Suprapubic skin (tissue), 4 donors: ENCODE measurements at regions not wholly inside any gene's neighbourhood (a gene's known extent, or its start where the extent isn't known, plus 50 kb on each side); places are given as distances from the start of the nearest gene placed in this dataset.

Experiments
- DNase-seq, 2 donors: peaks; one replicate each; pipeline ENCODE4 v3.0.0-alpha.2; 2019; ENCODE audit warnings: low spot score in 2 of 2
- H3K27ac ChIP-seq: fragments of 200-600 bp; sonication (generic); one replicate; pipeline ENCODE4 v1.5.1; 2019
- H3K27me3 ChIP-seq: fragments of 200-600 bp; sonication (generic); one replicate; pipeline ENCODE4 v1.5.1; 2019
- H3K36me3 ChIP-seq: fragments of 200-600 bp; sonication (generic); one replicate; pipeline ENCODE4 v1.5.1; 2019
- H3K4me1 ChIP-seq: fragments of 200-600 bp; sonication (generic); one replicate; pipeline ENCODE4 v1.5.1; 2019
- H3K4me3 ChIP-seq: fragments of 200-600 bp; sonication (generic); one replicate; pipeline ENCODE4 v1.5.1; 2019; ENCODE audit warnings: mild to moderate bottlenecking
- H3K9me3 ChIP-seq: fragments of 200-600 bp; sonication (generic); one replicate; pipeline ENCODE4 v1.5.1; 2019
- CTCF ChIP-seq, 2 donors: fragments of 200-600 bp in 1 of 2; fragments of 450-650 bp in 1 of 2; sonication (generic) in 1 of 2; IDR thresholded peaks; one replicate each; pipeline ENCODE4 v1.5.1; 2016 to 2019; ENCODE audit warnings: antibody characterized with exemption in 2 of 2, mild to moderate bottlenecking in 1 of 2, moderate library complexity in 1 of 2
- EP300 ChIP-seq: sonication (generic); formaldehyde crosslinking; IDR thresholded peaks from one replicate; pipeline ENCODE4 v1.6.1; 2017; ENCODE audit warnings: antibody characterized with exemption
- POLR2A ChIP-seq, 2 donors: fragments of 450-650 bp; IDR thresholded peaks; one replicate each; pipeline ENCODE4 v1.6.1; 2017; ENCODE audit warnings: antibody characterized with exemption in 2 of 2, mild to moderate bottlenecking in 2 of 2, moderate library complexity in 2 of 2
- POLR2AphosphoS5 ChIP-seq, 3 donors: sonication (generic); formaldehyde crosslinking; IDR thresholded peaks; one replicate each; pipeline ENCODE4 v1.6.1; 2017; ENCODE audit warnings: antibody characterized with exemption in 3 of 3
- WGBS: methylation state at CpG from one replicate; pipeline ENCODE4 v1.1.5; 2018; 5-methylcytosine and 5-hydroxymethylcytosine counted together

GRCh38 chr10:6660460-6660859 is 80.4 kb upstream of the PRKCQ start:
- no peaks in the 10 kb centered on the region for H3K4me1 ChIP-seq
- TF ChIP-seq CTCF (IDR thresholded peaks at IDR 0.05) (no peak), POLR2AphosphoS5 (IDR thresholded peaks at IDR 0.05) (no peak), EP300 (no peak), POLR2A (IDR thresholded peaks at IDR 0.05) (no peak)
- peaks cover 16% of the 10 kb centered on the region for H3K27me3 ChIP-seq
- 94% methylated on average over 2 of the region's 2 CpGs for WGBS
- H3K27ac ChIP-seq = no peak overlapping the region
- no peaks in the 10 kb centered on the region for H3K36me3 ChIP-seq
- H3K4me3 ChIP-seq = no peak overlapping the region
- no peak for DNase-seq
- H3K9me3 ChIP-seq = no peaks in the 10 kb centered on the region

- no peak for TF ChIP-seq EP300
- TF ChIP-seq POLR2A (IDR thresholded peaks at IDR 0.05) = no peak
- no peak for TF ChIP-seq CTCF (IDR thresholded peaks at IDR 0.05)
- TF ChIP-seq POLR2AphosphoS5 (IDR thresholded peaks at IDR 0.05) = no peak
- Histone ChIP-seq H3K4me3 (no peak overlapping the region), H3K36me3 (no peaks in the 10 kb centered on the region)
These were observed 79.4 kb upstream of the PRKCQ start for GRCh38 chr10:6659451-6659850.

GRCh38 chr10:6657669-6658068 is 77.6 kb upstream of the PRKCQ start:
- TF ChIP-seq POLR2A (IDR thresholded peaks at IDR 0.05) (no peak), CTCF (IDR thresholded peaks at IDR 0.05) (no peak), EP300 (no peak), POLR2AphosphoS5 (IDR thresholded peaks at IDR 0.05) (no peak)
- WGBS = 93% methylated on average over 1 of the region's 1 CpG
- Histone ChIP-seq H3K9me3 (no peaks in the 10 kb centered on the region), H3K4me3 (no peak overlapping the region), H3K4me1 (no peaks in the 10 kb centered on the region), H3K27me3 (peaks cover 22% of the 10 kb centered on the region), H3K27ac (no peak overlapping the region), H3K36me3 (no peaks in the 10 kb centered on the region)
- DNase-seq = no peak

More at GRCh38 chr10:6659451-6659850, 79.4 kb upstream of the PRKCQ start:
- Histone ChIP-seq H3K4me1 (no peaks in the 10 kb centered on the region), H3K27ac (no peak overlapping the region), H3K27me3 (peaks cover 18% of the 10 kb centered on the region), H3K9me3 (no peaks in the 10 kb centered on the region)
- DNase-seq = no peak

- Histone ChIP-seq H3K27ac (no peak overlapping the region), H3K4me1 (no peaks in the 10 kb centered on the region), H3K9me3 (no peaks in the 10 kb centered on the region), H3K4me3 (no peak overlapping the region), H3K27me3 (peaks cover 22% of the 10 kb centered on the region), H3K36me3 (no peaks in the 10 kb centered on the region)
- no peak for DNase-seq
- WGBS = 72% methylated on average over 2 of the region's 2 CpGs
- TF ChIP-seq EP300 = no peak
- no peak for TF ChIP-seq POLR2A (IDR thresholded peaks at IDR 0.05)
- TF ChIP-seq CTCF (IDR thresholded peaks at IDR 0.05) = no peak
- no peak for TF ChIP-seq POLR2AphosphoS5 (IDR thresholded peaks at IDR 0.05)
These were observed 77.1 kb upstream of the PRKCQ start for GRCh38 chr10:6657196-6657595.

GRCh38 chr10:6654571-6654970 is 74.5 kb upstream of the PRKCQ start:
- no peak overlapping the region for H3K4me3 ChIP-seq
- no peaks in the 10 kb centered on the region for H3K4me1 ChIP-seq
- 84% methylated on average over 2 of the region's 2 CpGs for WGBS
- DNase-seq = no peak
- TF ChIP-seq EP300 (no peak), POLR2AphosphoS5 (IDR thresholded peaks at IDR 0.05) (no peak), POLR2A (IDR thresholded peaks at IDR 0.05) (no peak)
- H3K36me3 ChIP-seq = no peaks in the 10 kb centered on the region
- no peak overlapping the region for H3K27ac ChIP-seq
- H3K27me3 ChIP-seq = peaks cover 31% of the 10 kb centered on the region
- H3K9me3 ChIP-seq = no peaks in the 10 kb centered on the region

- DNase-seq = no peak
- TF ChIP-seq POLR2AphosphoS5 (IDR thresholded peaks at IDR 0.05) (no peak), EP300 (no peak), CTCF (IDR thresholded peaks at IDR 0.05) (no peak), POLR2A (IDR thresholded peaks at IDR 0.05) (no peak)
- WGBS = 91% methylated on average over 6 of the region's 6 CpGs
- H3K27ac ChIP-seq = no peak overlapping the region
- no peaks in the 10 kb centered on the region for H3K36me3 ChIP-seq
- H3K9me3 ChIP-seq = no peaks in the 10 kb centered on the region
- H3K4me3 ChIP-seq = no peak overlapping the region
- peaks cover 39% of the 10 kb centered on the region for H3K27me3 ChIP-seq
- no peaks in the 10 kb centered on the region for H3K4me1 ChIP-seq
These were observed 70.5 kb upstream of the PRKCQ start for GRCh38 chr10:6650586-6650985.
